ENCODE measurements at regions not wholly inside any gene's neighbourhood (a gene's known extent, or its start where the extent isn't known, plus 50 kb on each side); places are given as distances from the start of the nearest gene placed in this dataset.

DNA sequence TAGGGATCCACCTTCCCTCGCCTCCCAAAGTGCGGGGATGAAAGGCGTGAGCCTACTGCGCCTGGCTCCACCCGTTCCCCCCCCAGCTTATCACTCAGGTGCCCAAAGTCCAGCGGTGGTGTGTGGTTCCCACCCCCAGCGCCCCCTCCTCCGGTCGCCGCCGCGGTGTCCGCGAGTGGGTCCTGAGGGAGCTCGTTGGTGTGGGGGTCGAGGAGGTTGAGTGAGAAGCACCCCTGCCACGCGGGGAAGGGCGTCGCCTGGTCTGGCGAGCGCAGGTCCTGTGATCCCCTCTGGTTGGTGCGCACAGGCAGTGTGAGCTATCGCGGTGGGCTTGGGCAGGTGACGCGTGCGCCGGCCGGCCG, 3900.6 kb upstream of the OR11H1 start:
- WGBS = 91% methylated on average over 31 of the region's 31 CpGs
- no peak overlapping the region for H3K27ac ChIP-seq (ENCODE audit: low read depth in 1 of 2, low read length in 2 of 2)
- H3K36me3 ChIP-seq (ENCODE audit: control insufficient read depth in 4 of 4, insufficient read depth in 3 of 4, low read depth in 1 of 4, low read length in 3 of 4) = no peaks in the 10 kb centered on the region
- H3K9ac ChIP-seq (ENCODE audit: low read depth in 1 of 2, low read length in 2 of 2) = no peak overlapping the region
- H3K4me1 ChIP-seq (ENCODE audit: control insufficient read depth in 4 of 4, insufficient read depth in 4 of 4, low read length in 3 of 4) = no peaks in the 10 kb centered on the region
- no peaks in the 10 kb centered on the region for H3K27me3 ChIP-seq (ENCODE audit: control insufficient read depth in 4 of 4, insufficient read depth in 4 of 4, low read length in 3 of 4)
- no peak overlapping the region for H3K4me3 ChIP-seq (ENCODE audit: low read depth in 1 of 3, low read length in 3 of 3)
- TF ChIP-seq RXRA (IDR thresholded peaks at IDR 0.05) = no peak
- no peak for TF ChIP-seq HNF4A (conservative IDR thresholded peaks at IDR 0.05)
- TF ChIP-seq, protein P1, sequence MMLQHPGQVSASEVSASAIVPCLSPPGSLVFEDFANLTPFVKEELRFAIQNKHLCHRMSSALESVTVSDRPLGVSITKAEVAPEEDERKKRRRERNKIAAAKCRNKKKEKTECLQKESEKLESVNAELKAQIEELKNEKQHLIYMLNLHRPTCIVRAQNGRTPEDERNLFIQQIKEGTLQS (IDR thresholded peaks at IDR 0.05) = no peak
- TF ChIP-seq, protein P2, sequence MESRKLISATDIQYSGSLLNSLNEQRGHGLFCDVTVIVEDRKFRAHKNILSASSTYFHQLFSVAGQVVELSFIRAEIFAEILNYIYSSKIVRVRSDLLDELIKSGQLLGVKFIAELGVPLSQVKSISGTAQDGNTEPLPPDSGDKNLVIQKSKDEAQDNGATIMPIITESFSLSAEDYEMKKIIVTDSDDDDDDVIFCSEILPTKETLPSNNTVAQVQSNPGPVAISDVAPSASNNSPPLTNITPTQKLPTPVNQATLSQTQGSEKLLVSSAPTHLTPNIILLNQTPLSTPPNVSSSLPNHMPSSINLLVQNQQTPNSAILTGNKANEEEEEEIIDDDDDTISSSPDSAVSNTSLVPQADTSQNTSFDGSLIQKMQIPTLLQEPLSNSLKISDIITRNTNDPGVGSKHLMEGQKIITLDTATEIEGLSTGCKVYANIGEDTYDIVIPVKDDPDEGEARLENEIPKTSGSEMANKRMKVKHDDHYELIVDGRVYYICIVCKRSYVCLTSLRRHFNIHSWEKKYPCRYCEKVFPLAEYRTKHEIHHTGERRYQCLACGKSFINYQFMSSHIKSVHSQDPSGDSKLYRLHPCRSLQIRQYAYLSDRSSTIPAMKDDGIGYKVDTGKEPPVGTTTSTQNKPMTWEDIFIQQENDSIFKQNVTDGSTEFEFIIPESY (IDR thresholded peaks at IDR 0.05) = no peak
- no peak for TF ChIP-seq YY1 (IDR thresholded peaks at IDR 0.05)
- TF ChIP-seq EGR1 (IDR thresholded peaks at IDR 0.05; ENCODE audit: low read depth in 2 of 2) = no peak
- TF ChIP-seq, protein P3, sequence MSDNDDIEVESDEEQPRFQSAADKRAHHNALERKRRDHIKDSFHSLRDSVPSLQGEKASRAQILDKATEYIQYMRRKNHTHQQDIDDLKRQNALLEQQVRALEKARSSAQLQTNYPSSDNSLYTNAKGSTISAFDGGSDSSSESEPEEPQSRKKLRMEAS (IDR thresholded peaks at IDR 0.05) = no peak
- no peak for TF ChIP-seq FOXA2 (IDR thresholded peaks at IDR 0.05)
- no peak for TF ChIP-seq SP1 (IDR thresholded peaks at IDR 0.05)
- TF ChIP-seq, protein P4, sequence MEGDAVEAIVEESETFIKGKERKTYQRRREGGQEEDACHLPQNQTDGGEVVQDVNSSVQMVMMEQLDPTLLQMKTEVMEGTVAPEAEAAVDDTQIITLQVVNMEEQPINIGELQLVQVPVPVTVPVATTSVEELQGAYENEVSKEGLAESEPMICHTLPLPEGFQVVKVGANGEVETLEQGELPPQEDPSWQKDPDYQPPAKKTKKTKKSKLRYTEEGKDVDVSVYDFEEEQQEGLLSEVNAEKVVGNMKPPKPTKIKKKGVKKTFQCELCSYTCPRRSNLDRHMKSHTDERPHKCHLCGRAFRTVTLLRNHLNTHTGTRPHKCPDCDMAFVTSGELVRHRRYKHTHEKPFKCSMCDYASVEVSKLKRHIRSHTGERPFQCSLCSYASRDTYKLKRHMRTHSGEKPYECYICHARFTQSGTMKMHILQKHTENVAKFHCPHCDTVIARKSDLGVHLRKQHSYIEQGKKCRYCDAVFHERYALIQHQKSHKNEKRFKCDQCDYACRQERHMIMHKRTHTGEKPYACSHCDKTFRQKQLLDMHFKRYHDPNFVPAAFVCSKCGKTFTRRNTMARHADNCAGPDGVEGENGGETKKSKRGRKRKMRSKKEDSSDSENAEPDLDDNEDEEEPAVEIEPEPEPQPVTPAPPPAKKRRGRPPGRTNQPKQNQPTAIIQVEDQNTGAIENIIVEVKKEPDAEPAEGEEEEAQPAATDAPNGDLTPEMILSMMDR (IDR thresholded peaks at IDR 0.05; ENCODE audit: low read depth, low read length, missing input control) = no peak
- no peak for TF ChIP-seq TAF1 (conservative IDR thresholded peaks at IDR 0.05)
- TF ChIP-seq NR2F2 (IDR thresholded peaks at IDR 0.05) = no peak
- TF ChIP-seq GABPA (IDR thresholded peaks at IDR 0.05 in 1 of 2, conservative IDR thresholded peaks at IDR 0.05 in 1 of 2) = no peak
- TF ChIP-seq FOXA1 (IDR thresholded peaks at IDR 0.05) = no peak
- no peak for TF ChIP-seq HNF4G (IDR thresholded peaks at IDR 0.05)
- TF ChIP-seq, protein P5, sequence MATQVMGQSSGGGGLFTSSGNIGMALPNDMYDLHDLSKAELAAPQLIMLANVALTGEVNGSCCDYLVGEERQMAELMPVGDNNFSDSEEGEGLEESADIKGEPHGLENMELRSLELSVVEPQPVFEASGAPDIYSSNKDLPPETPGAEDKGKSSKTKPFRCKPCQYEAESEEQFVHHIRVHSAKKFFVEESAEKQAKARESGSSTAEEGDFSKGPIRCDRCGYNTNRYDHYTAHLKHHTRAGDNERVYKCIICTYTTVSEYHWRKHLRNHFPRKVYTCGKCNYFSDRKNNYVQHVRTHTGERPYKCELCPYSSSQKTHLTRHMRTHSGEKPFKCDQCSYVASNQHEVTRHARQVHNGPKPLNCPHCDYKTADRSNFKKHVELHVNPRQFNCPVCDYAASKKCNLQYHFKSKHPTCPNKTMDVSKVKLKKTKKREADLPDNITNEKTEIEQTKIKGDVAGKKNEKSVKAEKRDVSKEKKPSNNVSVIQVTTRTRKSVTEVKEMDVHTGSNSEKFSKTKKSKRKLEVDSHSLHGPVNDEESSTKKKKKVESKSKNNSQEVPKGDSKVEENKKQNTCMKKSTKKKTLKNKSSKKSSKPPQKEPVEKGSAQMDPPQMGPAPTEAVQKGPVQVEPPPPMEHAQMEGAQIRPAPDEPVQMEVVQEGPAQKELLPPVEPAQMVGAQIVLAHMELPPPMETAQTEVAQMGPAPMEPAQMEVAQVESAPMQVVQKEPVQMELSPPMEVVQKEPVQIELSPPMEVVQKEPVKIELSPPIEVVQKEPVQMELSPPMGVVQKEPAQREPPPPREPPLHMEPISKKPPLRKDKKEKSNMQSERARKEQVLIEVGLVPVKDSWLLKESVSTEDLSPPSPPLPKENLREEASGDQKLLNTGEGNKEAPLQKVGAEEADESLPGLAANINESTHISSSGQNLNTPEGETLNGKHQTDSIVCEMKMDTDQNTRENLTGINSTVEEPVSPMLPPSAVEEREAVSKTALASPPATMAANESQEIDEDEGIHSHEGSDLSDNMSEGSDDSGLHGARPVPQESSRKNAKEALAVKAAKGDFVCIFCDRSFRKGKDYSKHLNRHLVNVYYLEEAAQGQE (IDR thresholded peaks at IDR 0.05) = no peak
- no peak for TF ChIP-seq JUND (IDR thresholded peaks at IDR 0.05)
- TF ChIP-seq RAD21 (IDR thresholded peaks at IDR 0.05) = no peak
- DNase-seq (ENCODE audit: low spot score) = no peak
- peaks cover 2 to 22% (median 17%) of the 10 kb centered on the region in 4 donors for H3K9me3 ChIP-seq (ENCODE audit: control insufficient read depth in 4 of 4, low read length in 3 of 4)
